ENCODE measurements at regions not wholly inside any gene's neighbourhood (a gene's known extent, or its start where the extent isn't known, plus 50 kb on each side); places are given as distances from the start of the nearest gene placed in this dataset.
A peak's percentile ranks its signal among the peaks of the same experiment; 100 is the strongest.

GRCh38 chr1:185634704-185635103 is 99.5 kb upstream of the HMCN1 start:
- no peaks in the 10 kb centered on the region for H3K4me1 ChIP-seq
- ATAC-seq, result no peak
- intact Hi-C loops (cut with DNase I), result no loop called here
- no peak for DNase-seq
- H3K4me3 ChIP-seq, result no peak overlapping the region
- TF ChIP-seq, protein P1, sequence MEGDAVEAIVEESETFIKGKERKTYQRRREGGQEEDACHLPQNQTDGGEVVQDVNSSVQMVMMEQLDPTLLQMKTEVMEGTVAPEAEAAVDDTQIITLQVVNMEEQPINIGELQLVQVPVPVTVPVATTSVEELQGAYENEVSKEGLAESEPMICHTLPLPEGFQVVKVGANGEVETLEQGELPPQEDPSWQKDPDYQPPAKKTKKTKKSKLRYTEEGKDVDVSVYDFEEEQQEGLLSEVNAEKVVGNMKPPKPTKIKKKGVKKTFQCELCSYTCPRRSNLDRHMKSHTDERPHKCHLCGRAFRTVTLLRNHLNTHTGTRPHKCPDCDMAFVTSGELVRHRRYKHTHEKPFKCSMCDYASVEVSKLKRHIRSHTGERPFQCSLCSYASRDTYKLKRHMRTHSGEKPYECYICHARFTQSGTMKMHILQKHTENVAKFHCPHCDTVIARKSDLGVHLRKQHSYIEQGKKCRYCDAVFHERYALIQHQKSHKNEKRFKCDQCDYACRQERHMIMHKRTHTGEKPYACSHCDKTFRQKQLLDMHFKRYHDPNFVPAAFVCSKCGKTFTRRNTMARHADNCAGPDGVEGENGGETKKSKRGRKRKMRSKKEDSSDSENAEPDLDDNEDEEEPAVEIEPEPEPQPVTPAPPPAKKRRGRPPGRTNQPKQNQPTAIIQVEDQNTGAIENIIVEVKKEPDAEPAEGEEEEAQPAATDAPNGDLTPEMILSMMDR (IDR thresholded peaks at IDR 0.05), result no peak
- H3K36me3 ChIP-seq, result no peaks in the 10 kb centered on the region
- H3K27me3 ChIP-seq (ENCODE audit: low read depth), result no peaks in the 10 kb centered on the region
- no peak overlapping the region for H3K27ac ChIP-seq
- H3K9me3 ChIP-seq, result no peaks in the 10 kb centered on the region

GRCh38 chr1:185632659-185633423 is 101.3 kb upstream of the HMCN1 start:
- ATAC-seq, result peak; percentile 77 to 82
- Histone ChIP-seq H3K27ac (no peak overlapping the region), H3K4me3 (no peak overlapping the region), H3K9me3 (no peaks in the 10 kb centered on the region), H3K4me1 (no peaks in the 10 kb centered on the region), H3K36me3 (no peaks in the 10 kb centered on the region), H3K27me3 (ENCODE audit: low read depth) (no peaks in the 10 kb centered on the region)
- DNase-seq, result peak; percentile 53
- TF ChIP-seq, protein P1 (IDR thresholded peaks at IDR 0.05), result no peak
- intact Hi-C loops (cut with DNase I), result no loop called here

GRCh38 chr1:185631843-185632242 is 102.3 kb upstream of the HMCN1 start:
- ATAC-seq (no peak), DNase-seq (no peak)
- TF ChIP-seq, protein P1 (IDR thresholded peaks at IDR 0.05), result no peak
- no peaks in the 10 kb centered on the region for H3K4me1 ChIP-seq
- intact Hi-C loops (cut with DNase I), result no loop called here
- H3K27ac ChIP-seq, result no peak overlapping the region
- H3K4me3 ChIP-seq, result no peak overlapping the region
- no peaks in the 10 kb centered on the region for H3K27me3 ChIP-seq (ENCODE audit: low read depth)
- H3K9me3 ChIP-seq, result no peaks in the 10 kb centered on the region
- no peaks in the 10 kb centered on the region for H3K36me3 ChIP-seq

GRCh38 chr1:185627761-185628501 is 106.3 kb upstream of the HMCN1 start:
- no peak for DNase-seq
- H3K27me3 ChIP-seq (ENCODE audit: low read depth), result no peaks in the 10 kb centered on the region
- ATAC-seq, result no peak
- H3K27ac ChIP-seq, result no peak overlapping the region
- intact Hi-C loops (cut with DNase I), result no loop called here
- TF ChIP-seq, protein P1 (IDR thresholded peaks at IDR 0.05), result no peak
- H3K4me1 ChIP-seq, result no peaks in the 10 kb centered on the region
- no peak overlapping the region for H3K4me3 ChIP-seq
- H3K36me3 ChIP-seq, result no peaks in the 10 kb centered on the region
- no peaks in the 10 kb centered on the region for H3K9me3 ChIP-seq

- Histone ChIP-seq H3K27me3 (ENCODE audit: low read depth) (no peaks in the 10 kb centered on the region), H3K9me3 (no peaks in the 10 kb centered on the region), H3K4me1 (no peaks in the 10 kb centered on the region), H3K36me3 (no peaks in the 10 kb centered on the region), H3K4me3 (no peak overlapping the region), H3K27ac (no peak overlapping the region)
- no peak for ATAC-seq
- DNase-seq, result no peak
- intact Hi-C loops (cut with DNase I), result no loop called here
- TF ChIP-seq, protein P1 (IDR thresholded peaks at IDR 0.05), result no peak
Observed at GRCh38 chr1:185627171-185627570, 107.0 kb upstream of the HMCN1 start.

Data from lower lobe of right lung (tissue), 2 donors.